Right atrium auricular region (tissue), 2 donors: ENCODE measurements at regions not wholly inside any gene's neighbourhood (a gene's known extent, or its start where the extent isn't known, plus 50 kb on each side); places are given as distances from the start of the nearest gene placed in this dataset.

Source experiments
- DNase-seq: peaks from one replicate; pipeline ENCODE4 v3.0.0-alpha.2; 2019; ENCODE audit warnings: low spot score
- H3K27ac ChIP-seq, 2 donors: fragments of 200-600 bp; sonication (generic); 1 replicate in 1 of 2; 2 replicates in 1 of 2; pipeline ENCODE4 v1.5.1; 2016 to 2019
- H3K27me3 ChIP-seq, 2 donors: fragments of 200-600 bp; sonication (generic); one replicate each; pipeline versions ENCODE4 v1.5.1 to v1.6.0; 2017 to 2019
- H3K36me3 ChIP-seq: fragments of 200-600 bp; sonication (generic); one replicate; pipeline ENCODE4 v1.5.1; 2016
- H3K4me1 ChIP-seq, 2 donors: fragments of 200-600 bp; sonication (generic); one replicate each; pipeline versions ENCODE4 v1.5.1 to v1.6.0; 2017 to 2019
- H3K4me3 ChIP-seq, 2 donors: fragments of 200-600 bp; sonication (generic); 1 replicate in 1 of 2; 2 replicates in 1 of 2; pipeline ENCODE4 v1.5.1; 2017 to 2019; ENCODE audit warnings: mild to moderate bottlenecking in 1 of 2, moderate library complexity in 1 of 2
- H3K9me3 ChIP-seq, 2 donors: fragments of 200-600 bp; sonication (generic); one replicate each; pipeline ENCODE4 v1.5.1; 2019
- CTCF ChIP-seq, 2 donors: fragments of 200-600 bp; sonication (generic); IDR thresholded peaks; one replicate each; pipeline ENCODE4 v1.5.1; 2019; ENCODE audit warnings: antibody characterized with exemption in 2 of 2

GRCh38 chr16:50942143-50942542, 200.3 kb downstream of the CYLD start:
- Histone ChIP-seq H3K36me3 (no peaks in the 10 kb centered on the region), H3K4me3 (no peak overlapping the region), H3K27me3 (no peaks in the 10 kb centered on the region), H3K4me1 (no peaks in the 10 kb centered on the region), H3K27ac (no peak overlapping the region), H3K9me3 (no peaks in the 10 kb centered on the region)
- TF ChIP-seq CTCF (IDR thresholded peaks at IDR 0.05): no peak
- DNase-seq: no peak

- no peak overlapping the region for H3K4me3 ChIP-seq
- no peaks in the 10 kb centered on the region for H3K36me3 ChIP-seq
- TF ChIP-seq CTCF (IDR thresholded peaks at IDR 0.05): no peak
- H3K27me3 ChIP-seq: no peaks in the 10 kb centered on the region
- H3K9me3 ChIP-seq: no peaks in the 10 kb centered on the region
- no peak for DNase-seq
- no peaks in the 10 kb centered on the region for H3K4me1 ChIP-seq
- H3K27ac ChIP-seq: no peak overlapping the region
These were observed 199.8 kb downstream of the CYLD start for GRCh38 chr16:50941681-50942080.

GRCh38 chr16:50940275-50940854, 198.5 kb downstream of the CYLD start:
- no peak overlapping the region for H3K27ac ChIP-seq
- H3K4me1 ChIP-seq: no peaks in the 10 kb centered on the region
- H3K9me3 ChIP-seq: no peaks in the 10 kb centered on the region
- H3K4me3 ChIP-seq: no peak overlapping the region
- no peaks in the 10 kb centered on the region for H3K27me3 ChIP-seq
- no peak for DNase-seq
- no peaks in the 10 kb centered on the region for H3K36me3 ChIP-seq
- TF ChIP-seq CTCF (IDR thresholded peaks at IDR 0.05): no peak

- Histone ChIP-seq H3K27ac (no peak overlapping the region), H3K9me3 (no peaks in the 10 kb centered on the region), H3K4me3 (no peak overlapping the region), H3K36me3 (no peaks in the 10 kb centered on the region), H3K27me3 (no peaks in the 10 kb centered on the region), H3K4me1 (no peaks in the 10 kb centered on the region)
- no peak for DNase-seq
- no peak for TF ChIP-seq CTCF (IDR thresholded peaks at IDR 0.05)
These were observed 197.5 kb downstream of the CYLD start for GRCh38 chr16:50939356-50939755.

- H3K36me3 ChIP-seq: no peaks in the 10 kb centered on the region
- H3K27me3 ChIP-seq: no peaks in the 10 kb centered on the region
- H3K4me1 ChIP-seq: no peaks in the 10 kb centered on the region
- no peak overlapping the region for H3K27ac ChIP-seq
- no peaks in the 10 kb centered on the region for H3K9me3 ChIP-seq
- no peak for TF ChIP-seq CTCF (IDR thresholded peaks at IDR 0.05)
- no peak for DNase-seq
- H3K4me3 ChIP-seq: no peak overlapping the region
These were observed 197.0 kb downstream of the CYLD start for GRCh38 chr16:50938932-50939331.

- no peaks in the 10 kb centered on the region for H3K9me3 ChIP-seq
- no peaks in the 10 kb centered on the region for H3K27me3 ChIP-seq
- no peak for TF ChIP-seq CTCF (IDR thresholded peaks at IDR 0.05)
- H3K4me3 ChIP-seq: no peak overlapping the region
- no peaks in the 10 kb centered on the region for H3K36me3 ChIP-seq
- H3K27ac ChIP-seq: no peak overlapping the region
- DNase-seq: no peak
- no peaks in the 10 kb centered on the region for H3K4me1 ChIP-seq
These were observed 191.4 kb downstream of the CYLD start for GRCh38 chr16:50933262-50933661.
